Activated CD8-positive, alpha-beta T cell treated with anti-CD3 and anti-CD28 coated beads, Interleukin-2, amount 10 ng/mL, durations not matched to agents 7 days and 5 days (primary cell): ENCODE measurements at regions not wholly inside any gene's neighbourhood (a gene's known extent, or its start where the extent isn't known, plus 50 kb on each side); places are given as distances from the start of the nearest gene placed in this dataset.
"Not testable (repeated sequence)": the region's sequence is repeated elsewhere in the genome, so short reads cannot be mapped to it uniquely, and the experiment has no call there.

Source experiments
- ATAC-seq: fragments of 150-1000 bp; cut with Tn5 transposase; one replicate; pipeline ENCODE4 v1.10.0; 2021; ENCODE audit warnings: moderate library complexity
- CTCF ChIA-PET: fragments of 350-600 bp; sonication (Branson Sonifier 250); formaldehyde crosslinking; loops from one replicate; lab custom pipeline; 2021; ENCODE audit warnings: antibody characterized with exemption; lab: Charles Lee
- POLR2A ChIA-PET: fragments of 350-600 bp; sonication (Branson Sonifier 250); formaldehyde crosslinking; loops from one replicate; lab custom pipeline; 2021; ENCODE audit warnings: antibody characterized with exemption; lab: Charles Lee
- DNase-seq: peaks from one replicate; pipeline ENCODE4 v3.0.0-alpha.2; 2020
- H3K27ac Mint-ChIP-seq: one replicate; pipeline ENCODE4 v1.8.0; 2021; ENCODE audit warnings: mild to moderate bottlenecking, mixed read lengths
- H3K27me3 Mint-ChIP-seq: one replicate; pipeline ENCODE4 v1.8.0; 2021; ENCODE audit warnings: low read depth, mixed read lengths
- H3K36me3 Mint-ChIP-seq: one replicate; pipeline ENCODE4 v1.8.0; 2021; ENCODE audit warnings: low read depth, mixed read lengths
- H3K4me1 Mint-ChIP-seq: one replicate; pipeline ENCODE4 v1.8.0; 2021; ENCODE audit warnings: low read depth, mixed read lengths
- H3K4me3 Mint-ChIP-seq: one replicate; pipeline ENCODE4 v1.8.0; 2021; ENCODE audit warnings: mild to moderate bottlenecking, mixed read lengths
- H3K9me3 Mint-ChIP-seq: one replicate; pipeline ENCODE4 v1.8.0; 2022; ENCODE audit warnings: mixed read lengths; ENCODE audit not compliant: insufficient read depth

DNA sequence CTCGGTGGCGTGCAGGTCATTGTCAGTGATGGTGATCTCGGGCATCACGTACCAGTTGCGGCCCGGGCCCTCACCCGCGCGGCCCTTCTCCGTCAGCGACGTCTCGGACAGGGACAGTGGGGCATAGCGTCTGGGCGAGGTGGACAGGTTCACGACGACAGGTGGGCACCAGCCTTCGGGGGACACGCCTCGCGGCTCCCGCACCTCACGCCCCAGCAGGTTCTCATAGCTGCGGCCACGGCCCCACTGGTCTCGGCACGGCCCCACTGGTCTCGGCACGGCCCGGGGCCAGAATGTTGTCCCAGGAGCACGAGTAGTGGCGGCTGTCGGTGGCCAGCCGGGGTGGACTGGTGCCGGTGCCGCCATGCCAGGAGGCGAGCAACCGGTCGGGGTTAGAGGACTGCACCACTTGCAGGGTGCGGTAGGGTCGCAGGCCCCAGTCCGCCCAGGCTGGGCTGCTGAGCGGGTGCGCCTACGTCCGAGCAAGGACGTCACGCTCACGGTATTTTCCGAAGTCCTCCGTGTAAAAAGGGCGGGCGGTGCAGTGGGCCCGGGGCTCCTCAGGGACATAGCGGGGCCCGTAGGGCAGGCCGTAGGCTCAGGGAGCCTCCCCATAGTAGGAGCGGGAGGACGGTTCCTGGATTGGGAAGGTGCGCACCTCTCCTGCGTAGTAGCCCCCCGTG lies 250.5 kb downstream of the ANKRD30B start:
- CTCF ChIA-PET, H3K27ac Mint-ChIP-seq, POLR2A ChIA-PET, H3K27me3 Mint-ChIP-seq, H3K9me3 Mint-ChIP-seq, H3K4me3 Mint-ChIP-seq, DNase-seq, H3K4me1 Mint-ChIP-seq, H3K36me3 Mint-ChIP-seq, ATAC-seq: not testable (repeated sequence)

DNA sequence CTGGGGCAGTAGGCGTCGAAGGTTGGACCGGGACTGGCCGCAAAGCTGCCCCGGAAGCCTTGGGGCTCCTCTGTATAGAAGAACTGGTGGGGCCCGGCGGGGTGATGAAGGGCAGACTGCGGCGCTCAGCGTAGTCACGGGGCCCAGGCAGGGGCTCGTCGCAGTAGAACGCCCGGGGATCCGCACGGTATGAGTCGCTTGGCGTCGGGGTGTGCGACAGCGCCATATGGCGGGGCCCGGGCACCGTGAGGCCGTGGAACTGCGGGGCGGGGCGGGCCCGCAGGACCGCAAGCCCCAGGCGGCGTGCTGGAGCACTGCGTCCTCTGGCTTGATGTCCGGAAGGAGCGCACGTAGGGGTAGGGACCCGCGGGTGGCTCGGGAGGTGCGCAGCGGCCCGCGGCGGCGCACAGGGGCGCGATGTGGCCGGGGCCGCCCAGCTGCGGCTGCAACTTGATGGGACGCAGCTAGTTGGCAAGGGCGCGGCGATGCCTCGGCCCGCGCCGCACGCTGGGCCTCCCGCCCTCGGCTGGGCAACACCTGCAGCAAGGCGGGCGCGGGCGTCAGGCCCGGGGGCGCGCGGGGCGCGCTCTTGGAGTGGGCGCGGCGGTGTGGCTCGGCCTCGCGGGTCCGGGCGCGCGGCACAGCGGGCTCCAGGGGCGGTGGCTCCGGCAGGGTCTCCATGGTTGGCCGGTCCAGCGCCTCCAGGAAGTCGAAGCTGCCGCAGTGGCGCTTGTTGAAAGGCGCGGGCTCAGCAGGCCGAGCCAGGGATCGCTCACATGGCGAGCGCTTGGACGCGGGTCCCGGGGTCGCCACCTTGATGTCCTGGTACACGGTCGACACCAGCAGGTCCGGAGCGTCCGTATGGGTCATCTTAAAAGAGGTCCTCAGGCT lies 251.4 kb downstream of the ANKRD30B start:
- no peak overlapping the region for H3K4me3 Mint-ChIP-seq
- DNase-seq (no peak), ATAC-seq (no peak)
- peaks cover 1% of the 10 kb centered on the region for H3K9me3 Mint-ChIP-seq
- no peaks in the 10 kb centered on the region for H3K4me1 Mint-ChIP-seq
- no peaks in the 10 kb centered on the region for H3K36me3 Mint-ChIP-seq
- no peak overlapping the region for H3K27ac Mint-ChIP-seq
- CTCF ChIA-PET = no interaction called here
- no peaks in the 10 kb centered on the region for H3K27me3 Mint-ChIP-seq
- POLR2A ChIA-PET = no interaction called here

DNA sequence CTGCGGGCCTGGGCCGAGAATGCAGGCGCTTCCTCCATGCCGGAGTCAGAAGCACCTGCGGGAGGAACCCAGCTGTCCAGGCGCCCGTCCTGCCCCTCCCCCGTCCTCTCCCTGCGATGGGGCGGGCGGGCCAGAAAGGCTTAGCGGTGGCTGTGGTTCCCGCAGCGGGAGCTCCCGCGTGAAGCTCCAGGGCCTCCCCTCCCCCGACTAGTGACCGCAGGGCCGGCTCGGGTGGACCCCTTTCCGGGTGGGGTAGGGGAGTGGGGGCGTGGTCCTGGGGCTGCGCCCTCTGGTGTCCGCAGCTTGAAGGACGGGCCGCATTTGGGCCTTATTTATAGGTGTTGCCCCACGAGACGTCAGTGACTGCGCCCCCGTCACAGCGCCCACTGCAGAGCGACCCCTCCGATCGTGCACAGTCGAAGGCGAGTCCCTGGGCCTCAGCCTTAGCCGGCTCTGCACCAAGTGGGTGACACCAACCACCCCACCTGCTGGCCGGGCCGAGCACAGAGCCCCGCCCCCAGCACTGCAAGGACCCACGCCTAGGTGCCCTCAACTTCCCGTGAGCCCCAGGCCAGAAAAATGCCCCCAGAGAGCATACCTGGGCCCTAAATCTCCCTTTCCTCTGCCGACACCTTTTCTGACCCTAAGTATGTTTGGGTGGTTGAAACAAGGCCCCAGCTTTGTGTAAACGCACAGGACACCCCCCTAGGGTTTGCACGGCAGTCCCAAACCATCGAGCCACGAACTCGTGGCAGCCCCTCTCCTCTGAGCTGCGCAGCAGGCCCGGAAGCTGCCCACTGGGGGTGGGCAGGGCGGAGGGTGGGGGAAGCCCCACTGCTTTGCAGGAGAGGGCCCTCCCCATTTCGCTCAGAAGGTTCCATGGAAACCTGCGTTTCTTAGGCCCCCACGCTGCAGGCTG lies 252.4 kb downstream of the ANKRD30B start:
- H3K4me3 Mint-ChIP-seq, POLR2A ChIA-PET, H3K4me1 Mint-ChIP-seq, H3K27ac Mint-ChIP-seq, ATAC-seq, H3K9me3 Mint-ChIP-seq, CTCF ChIA-PET, DNase-seq, H3K27me3 Mint-ChIP-seq, H3K36me3 Mint-ChIP-seq: not testable (repeated sequence)

DNA sequence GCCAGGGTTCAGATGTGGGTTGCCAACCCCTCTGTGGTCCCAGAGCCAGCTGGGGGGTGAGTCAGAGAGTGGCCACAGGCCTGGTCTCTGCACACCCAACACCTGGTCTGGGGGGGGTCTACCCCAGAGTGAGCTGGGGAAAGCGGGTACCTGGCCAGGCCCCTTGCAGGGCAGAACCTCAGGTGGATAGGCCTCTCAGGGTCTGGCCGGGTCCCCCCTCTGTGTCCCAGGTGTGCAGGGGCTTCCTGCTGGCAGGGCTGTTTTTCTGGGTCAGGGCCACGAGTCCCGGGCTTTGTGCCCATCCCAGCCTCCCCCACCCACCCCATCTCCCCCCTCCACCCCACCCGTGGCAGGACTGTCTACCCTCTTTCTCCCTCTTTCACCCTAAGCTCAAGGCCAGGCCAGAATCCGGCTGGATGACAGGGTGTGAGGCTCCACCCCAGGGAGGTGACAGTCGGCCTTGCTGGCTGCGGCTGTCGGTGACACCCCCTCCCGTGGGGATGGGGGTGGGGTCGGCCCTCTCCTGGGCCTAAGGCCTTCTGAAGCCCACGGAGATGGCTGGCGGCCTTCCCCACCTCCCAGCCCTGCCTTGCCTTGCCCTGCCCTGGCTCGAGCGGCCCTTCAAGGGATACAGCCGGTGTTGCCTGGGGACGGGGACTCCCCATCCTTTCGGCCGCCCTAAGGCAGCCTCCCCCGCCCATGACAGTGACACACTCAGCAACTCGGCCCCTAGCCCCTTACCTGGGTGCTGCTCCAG lies 253.2 kb downstream of the ANKRD30B start:
- DNase-seq, H3K9me3 Mint-ChIP-seq, POLR2A ChIA-PET, CTCF ChIA-PET, H3K27me3 Mint-ChIP-seq, H3K4me3 Mint-ChIP-seq, H3K4me1 Mint-ChIP-seq, H3K36me3 Mint-ChIP-seq, H3K27ac Mint-ChIP-seq, ATAC-seq: not testable (repeated sequence)

DNA sequence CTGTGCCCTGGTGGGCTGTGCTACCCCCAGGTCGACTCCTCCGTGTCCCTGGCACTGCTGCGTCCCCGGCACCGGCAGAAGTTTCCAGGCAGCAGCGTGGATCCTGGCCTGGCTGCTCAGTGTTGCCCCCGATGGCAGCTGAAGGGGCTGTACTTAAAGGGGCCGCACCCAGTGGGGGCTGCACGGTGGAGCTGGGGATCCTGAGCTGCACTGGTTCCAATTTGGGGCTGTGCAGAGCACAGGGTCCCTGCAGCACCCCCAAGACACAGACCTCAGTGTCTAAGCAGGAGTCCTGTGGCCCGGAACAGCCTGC lies 253.8 kb downstream of the ANKRD30B start:
- H3K4me1 Mint-ChIP-seq, H3K9me3 Mint-ChIP-seq, H3K4me3 Mint-ChIP-seq, DNase-seq, H3K27ac Mint-ChIP-seq, POLR2A ChIA-PET, H3K27me3 Mint-ChIP-seq, CTCF ChIA-PET, H3K36me3 Mint-ChIP-seq, ATAC-seq: not testable (repeated sequence)

DNA sequence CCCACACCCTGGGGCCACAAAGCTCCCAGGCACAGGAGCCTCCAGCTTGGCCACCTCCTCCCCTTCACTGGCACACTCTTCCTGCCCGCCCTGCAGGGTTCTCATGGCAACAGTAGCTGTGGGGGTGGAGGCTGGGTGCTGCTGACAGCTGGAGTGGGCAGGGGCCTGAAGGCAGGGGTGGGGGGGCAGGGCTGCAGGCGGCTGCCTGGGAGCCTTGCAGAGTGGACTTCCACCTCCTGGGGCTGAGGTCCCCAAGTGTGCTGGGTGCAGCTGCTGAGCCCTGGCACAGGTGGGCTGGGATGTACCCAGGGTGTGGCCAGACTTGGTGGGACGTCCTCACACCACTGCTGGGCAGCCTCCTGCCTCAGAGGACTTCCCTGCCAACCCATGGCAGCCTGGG lies 254.8 kb downstream of the ANKRD30B start:
- CTCF ChIA-PET, H3K9me3 Mint-ChIP-seq, H3K4me1 Mint-ChIP-seq, H3K4me3 Mint-ChIP-seq, H3K27me3 Mint-ChIP-seq, DNase-seq, ATAC-seq, H3K36me3 Mint-ChIP-seq, POLR2A ChIA-PET, H3K27ac Mint-ChIP-seq: not testable (repeated sequence)

DNA sequence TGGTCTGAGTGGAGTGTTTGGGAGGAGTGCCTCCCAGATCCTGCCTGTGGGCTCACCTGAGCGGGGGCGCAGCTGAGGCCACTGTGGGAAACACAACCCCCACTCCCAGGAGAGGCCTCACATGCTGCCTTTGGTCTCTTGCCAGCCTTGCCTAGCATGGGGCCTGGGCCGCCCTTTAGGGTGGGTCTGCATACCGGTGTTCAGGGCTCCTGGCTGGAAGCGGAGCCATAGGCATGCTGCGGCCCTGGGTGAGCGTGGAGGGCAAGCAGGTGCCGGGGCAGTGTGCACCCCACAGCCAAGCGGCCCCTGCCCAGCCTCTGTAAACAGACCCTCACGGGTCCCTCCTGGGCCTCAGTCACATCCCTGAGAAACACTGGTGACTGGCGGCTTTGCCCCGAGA lies 255.3 kb downstream of the ANKRD30B start:
- H3K27me3 Mint-ChIP-seq, CTCF ChIA-PET, DNase-seq, H3K36me3 Mint-ChIP-seq, ATAC-seq, H3K4me1 Mint-ChIP-seq, POLR2A ChIA-PET, H3K27ac Mint-ChIP-seq, H3K4me3 Mint-ChIP-seq, H3K9me3 Mint-ChIP-seq: not testable (repeated sequence)

DNA sequence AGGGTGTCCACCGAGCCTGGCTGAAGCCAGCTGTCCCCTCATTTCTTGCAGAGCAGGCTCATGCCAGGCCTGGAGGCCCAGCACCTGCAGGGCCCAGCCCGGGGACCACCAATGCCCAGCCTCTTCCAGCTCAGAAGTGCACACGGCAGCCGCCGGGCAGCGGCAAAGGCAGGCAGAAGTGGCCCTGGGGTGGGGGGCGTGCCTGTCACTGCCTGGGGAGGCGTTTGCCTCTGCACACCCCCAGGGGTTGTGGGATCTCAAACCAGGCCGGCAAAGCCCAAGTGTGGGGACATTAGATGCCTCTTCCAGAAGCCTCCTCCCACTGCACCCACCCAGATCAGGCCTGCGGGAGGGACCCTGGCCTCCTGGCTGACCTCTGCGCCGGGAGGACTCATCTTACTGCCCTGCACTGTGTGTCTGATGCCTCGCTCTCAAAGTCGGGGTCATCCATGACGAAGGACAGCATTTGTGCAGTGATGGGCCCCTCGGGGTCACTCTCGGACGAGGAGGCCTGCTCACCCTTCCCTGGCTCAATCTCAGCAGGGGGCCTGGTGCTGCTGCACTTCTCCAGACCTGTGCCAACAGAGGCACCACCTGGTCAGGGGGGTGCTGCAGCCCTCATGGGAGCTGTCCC lies 255.8 kb downstream of the ANKRD30B start:
- H3K27ac Mint-ChIP-seq, DNase-seq, H3K4me3 Mint-ChIP-seq, H3K27me3 Mint-ChIP-seq, H3K9me3 Mint-ChIP-seq, H3K36me3 Mint-ChIP-seq, ATAC-seq, POLR2A ChIA-PET, H3K4me1 Mint-ChIP-seq, CTCF ChIA-PET: not testable (repeated sequence)

DNA sequence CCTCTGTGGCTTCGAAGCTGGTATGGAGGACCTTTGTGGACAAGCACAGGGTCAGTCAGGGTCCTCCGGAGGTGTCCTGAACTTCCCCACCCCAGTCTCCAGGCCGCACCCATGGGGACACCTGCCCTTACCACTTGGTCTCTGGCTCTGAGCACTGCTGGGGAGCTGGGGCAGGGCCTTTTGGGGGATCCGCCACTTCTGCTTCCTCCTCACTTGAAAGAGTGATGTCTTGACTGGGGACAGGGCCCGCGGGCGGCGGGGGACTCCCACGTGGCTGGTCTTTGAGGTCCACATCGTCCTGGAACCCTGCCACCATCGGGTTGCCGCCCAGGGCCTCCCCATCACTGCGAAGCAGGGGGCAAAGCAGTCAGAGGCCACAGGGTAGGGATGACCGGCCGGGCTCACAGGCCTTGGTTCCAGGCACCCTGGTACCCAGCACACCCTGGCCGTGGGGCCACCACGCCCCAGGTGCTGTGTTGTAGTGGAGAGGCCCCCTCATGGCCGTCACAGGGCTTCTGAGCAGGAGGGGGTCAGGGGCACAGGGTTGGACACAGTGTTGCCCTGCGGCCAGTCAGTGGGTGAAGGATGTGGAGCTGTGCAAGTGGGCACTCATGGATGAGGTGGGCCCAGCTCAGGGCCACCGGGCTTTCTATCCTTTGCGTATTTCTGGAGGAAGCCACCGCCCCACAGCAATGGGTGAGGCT lies 256.4 kb downstream of the ANKRD30B start:
- not testable (repeated sequence) for ATAC-seq, H3K27me3 Mint-ChIP-seq

DNA sequence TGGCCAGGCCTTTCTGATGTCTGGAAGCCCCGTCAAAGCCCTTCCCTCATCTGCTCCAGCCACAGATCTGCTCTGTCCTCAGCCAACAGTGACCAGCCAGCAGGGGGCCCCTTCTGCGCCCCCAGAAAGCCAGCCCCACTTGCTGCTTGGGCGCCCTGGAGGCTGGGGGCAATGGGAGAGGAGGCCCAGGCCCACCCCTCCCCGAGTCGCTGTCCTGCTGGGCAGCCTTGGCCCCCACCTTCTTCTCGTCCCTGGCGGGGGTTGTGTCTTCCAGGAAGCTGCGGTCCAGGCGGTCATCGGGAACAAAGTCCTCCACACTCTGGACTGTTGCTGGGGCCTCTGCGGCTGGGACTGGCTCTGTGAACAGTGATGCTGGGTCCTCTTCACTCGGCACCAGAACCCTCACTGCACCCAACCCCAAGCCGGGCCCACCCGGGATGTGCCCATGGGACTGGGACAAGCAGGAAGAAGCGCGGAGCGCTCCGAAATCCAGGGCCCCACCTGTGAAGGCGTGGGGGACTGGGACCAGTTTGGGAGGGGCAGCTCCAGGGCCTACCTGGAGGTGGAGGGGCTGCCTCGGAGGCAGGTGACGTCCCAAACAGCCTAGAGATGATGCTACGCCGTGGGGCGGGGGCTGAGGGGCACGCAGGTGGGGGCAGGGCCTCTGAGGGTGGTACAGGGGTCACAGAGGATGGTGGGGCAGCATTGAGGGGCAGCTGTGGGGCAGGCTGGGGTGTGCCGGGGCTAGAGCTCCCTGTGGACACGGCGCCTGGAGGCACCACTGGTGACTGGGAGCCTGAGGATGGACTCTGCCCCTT lies 257.6 kb downstream of the ANKRD30B start:
- no peak overlapping the region for H3K4me3 Mint-ChIP-seq
- DNase-seq (no peak), ATAC-seq (no peak)
- no peak overlapping the region for H3K27ac Mint-ChIP-seq
- CTCF ChIA-PET = no interaction called here
- H3K27me3 Mint-ChIP-seq = no peaks in the 10 kb centered on the region
- H3K36me3 Mint-ChIP-seq = no peaks in the 10 kb centered on the region
- POLR2A ChIA-PET = no interaction called here
- H3K9me3 Mint-ChIP-seq = no peaks in the 10 kb centered on the region
- no peaks in the 10 kb centered on the region for H3K4me1 Mint-ChIP-seq

More for the DNA sequence above, 256.4 kb downstream of the ANKRD30B start:
- H3K36me3 Mint-ChIP-seq, H3K4me1 Mint-ChIP-seq, POLR2A ChIA-PET, H3K27ac Mint-ChIP-seq, CTCF ChIA-PET, H3K9me3 Mint-ChIP-seq, H3K4me3 Mint-ChIP-seq, DNase-seq: not testable (repeated sequence)
